ENCODE measurements at regions not wholly inside any gene's neighbourhood (a gene's known extent, or its start where the extent isn't known, plus 50 kb on each side); places are given as distances from the start of the nearest gene placed in this dataset.

GRCh38 chr18:29004921-29005320, 828.0 kb upstream of the CDH2 start:
- Histone ChIP-seq H3K27me3 (ENCODE audit: control insufficient read depth, insufficient read depth, low read length) (no peaks in the 10 kb centered on the region), H3K4me3 (ENCODE audit: low read depth, low read length) (no peak overlapping the region), H3K9me3 (ENCODE audit: control insufficient read depth, insufficient read depth, low read length) (no peaks in the 10 kb centered on the region; the same call in 1 of the 2 replicates), H3K27ac (ENCODE audit: low read depth, low read length) (no peak overlapping the region)
- no peak for TF ChIP-seq CTCF (IDR thresholded peaks at IDR 0.05; ENCODE audit: low read depth, low read length)
- no peak for DNase-seq (ENCODE audit: low read depth, low spot score)
- CTCF ChIA-PET: no interaction called here
- POLR2A ChIA-PET: no interaction called here

GRCh38 chr18:29003194-29003593, 826.3 kb upstream of the CDH2 start:
- CTCF ChIA-PET: interaction anchor here (1.5 kb wide), 1 partner anchor 41 kb away, joined by 3 read pairs; no protein-coding TSS in a partner anchor
- Histone ChIP-seq H3K27me3 (ENCODE audit: control insufficient read depth, insufficient read depth, low read length) (no peaks in the 10 kb centered on the region), H3K9me3 (ENCODE audit: control insufficient read depth, insufficient read depth, low read length) (no peaks in the 10 kb centered on the region; the same call in 1 of the 2 replicates), H3K27ac (ENCODE audit: low read depth, low read length) (no peak overlapping the region), H3K4me3 (ENCODE audit: low read depth, low read length) (no peak overlapping the region)
- no peak for DNase-seq (ENCODE audit: low read depth, low spot score)
- no peak for TF ChIP-seq CTCF (IDR thresholded peaks at IDR 0.05; ENCODE audit: low read depth, low read length)
- POLR2A ChIA-PET: no interaction called here

GRCh38 chr18:29002747-29003146, 825.8 kb upstream of the CDH2 start:
- ChIA-PET CTCF (no interaction called here), POLR2A (no interaction called here)
- no peak for DNase-seq (ENCODE audit: low read depth, low spot score)
- Histone ChIP-seq H3K4me3 (ENCODE audit: low read depth, low read length) (no peak overlapping the region), H3K9me3 (ENCODE audit: control insufficient read depth, insufficient read depth, low read length) (no peaks in the 10 kb centered on the region; the same call in 1 of the 2 replicates), H3K27me3 (ENCODE audit: control insufficient read depth, insufficient read depth, low read length) (no peaks in the 10 kb centered on the region), H3K27ac (ENCODE audit: low read depth, low read length) (no peak overlapping the region)
- no peak for TF ChIP-seq CTCF (IDR thresholded peaks at IDR 0.05; ENCODE audit: low read depth, low read length)

- no peak overlapping the region for H3K27ac ChIP-seq (ENCODE audit: low read depth, low read length)
- CTCF ChIA-PET: no interaction called here
Measured at GRCh38 chr18:28999726-29000125, 822.8 kb upstream of the CDH2 start.

GRCh38 chr18:28995319-28995718, 818.4 kb upstream of the CDH2 start:
- DNase-seq (ENCODE audit: low read depth, low spot score): no peak
- ChIA-PET CTCF (interaction anchor here (0.6 to 1.0 kb wide), 2 partner anchors 65 to 613 kb away, joined by 3 read pairs; no protein-coding TSS in a partner anchor), POLR2A (no interaction called here)
- H3K27me3 ChIP-seq (ENCODE audit: control insufficient read depth, insufficient read depth, low read length): no peaks in the 10 kb centered on the region
- peak; percentile 45 for TF ChIP-seq CTCF (IDR thresholded peaks at IDR 0.05; ENCODE audit: low read depth, low read length)
- H3K27ac ChIP-seq (ENCODE audit: low read depth, low read length): no peak overlapping the region
- no peak overlapping the region for H3K4me3 ChIP-seq (ENCODE audit: low read depth, low read length)
- no peaks in the 10 kb centered on the region for H3K9me3 ChIP-seq (ENCODE audit: control insufficient read depth, insufficient read depth, low read length)

More at GRCh38 chr18:28999726-29000125, 822.8 kb upstream of the CDH2 start:
- DNase-seq (ENCODE audit: low read depth, low spot score): no peak
- no peaks in the 10 kb centered on the region for H3K27me3 ChIP-seq (ENCODE audit: control insufficient read depth, insufficient read depth, low read length)
- TF ChIP-seq CTCF (IDR thresholded peaks at IDR 0.05; ENCODE audit: low read depth, low read length): no peak
- H3K4me3 ChIP-seq (ENCODE audit: low read depth, low read length): no peak overlapping the region
- POLR2A ChIA-PET: no interaction called here
- H3K9me3 ChIP-seq (ENCODE audit: control insufficient read depth, insufficient read depth, low read length): no peaks in the 10 kb centered on the region; the same call in 1 of the 2 replicates

All from AG04450 (cell line).